GM12878 (cell line): ENCODE measurements at regions not wholly inside any gene's neighbourhood (a gene's known extent, or its start where the extent isn't known, plus 50 kb on each side); places are given as distances from the start of the nearest gene placed in this dataset.

Source experiments
- ATAC-seq: fragments of 200-7000 bp; cut with Tn5 transposase; 3 replicates; pipeline ENCODE4 v1.9.1; 2020; ENCODE audit warnings: mild to moderate bottlenecking, moderate library complexity
- BruUV-seq: library from RNA; stranded (reverse); fragments of 400-500 nt; replicated peaks from 2 replicates; lab custom pipeline; 2021; lab: Mats Ljungman, UMichigan
- CTCF ChIA-PET: fragments of 300-600 bp; sonication (Branson Sonifier 250); formaldehyde crosslinking; extraction: SDS; loops from one replicate; lab custom pipeline; 2021; ENCODE audit warnings: inconsistent platforms; lab: Yijun Ruan, JAX
- POLR2A ChIA-PET: fragments of 350-600 bp; formaldehyde crosslinking; extraction: SDS; loops from one replicate; lab custom pipeline; 2021; ENCODE audit warnings: inconsistent platforms; lab: Charles Lee
- RAD21 ChIA-PET: fragments of 300-600 bp; sonication (Branson Sonifier 250); formaldehyde crosslinking; loops from one replicate; lab custom pipeline; 2023; ENCODE audit warnings: antibody characterized with exemption; ENCODE audit not compliant: unreplicated experiment; lab: Charles Lee
- SMC1A ChIA-PET: fragments of 300-600 bp; sonication (Branson Sonifier 250); formaldehyde crosslinking; loops from one replicate; lab custom pipeline; 2023; ENCODE audit not compliant: unreplicated experiment, uncharacterized antibody; lab: Charles Lee
- DNase-seq: peaks from one replicate; pipeline ENCODE4 v3.0.0-alpha.2; 2011; ENCODE audit warnings: low read depth, low spot score
- FAIRE-seq: peaks from 3 replicates; lab custom pipeline; 2011; peaks lifted over from hg19 to GRCh38; lab: Jason Lieb, UNC
- H2AFZ ChIP-seq: 2 replicates; pipeline ENCODE4 v1.6.0; 2011; ENCODE audit warnings: low read depth, low read length, control low read depth; ENCODE audit not compliant: control insufficient read depth
- H3K27ac ChIP-seq: 2 replicates; pipeline ENCODE4 v1.5.1; 2011; ENCODE audit warnings: control low read depth; ENCODE audit not compliant: control insufficient read depth, insufficient read depth
- H3K27me3 ChIP-seq, 2 experiments: replicated peaks in 1 of 2; 2 replicates each; pipeline versions ENCODE4 v1.6.0 to v1.6.1; 2011; ENCODE audit warnings: low read length in 1 of 2; ENCODE audit not compliant: control insufficient read depth in 2 of 2, insufficient read depth in 2 of 2
- H3K36me3 ChIP-seq, 2 experiments: 2 replicates each; pipeline ENCODE4 v1.5.1; 2011; ENCODE audit warnings: low read length in 1 of 2; ENCODE audit not compliant: control insufficient read depth in 2 of 2, insufficient read depth in 2 of 2
- H3K4me1 ChIP-seq: 2 replicates; pipeline ENCODE4 v1.6.1; 2011; ENCODE audit warnings: mild to moderate bottlenecking, low read length, moderate library complexity, mixed read lengths; ENCODE audit not compliant: control insufficient read depth, insufficient read depth
- H3K4me2 ChIP-seq: 2 replicates; pipeline ENCODE4 v1.6.0; 2011; ENCODE audit warnings: control low read depth; ENCODE audit not compliant: control insufficient read depth, insufficient read depth
- H3K4me3 ChIP-seq: fragments of 200-600 bp; sonication (generic); 2 replicates; pipeline ENCODE4 v1.5.1; 2016
- H3K79me2 ChIP-seq: 2 replicates; pipeline ENCODE4 v1.6.0; 2011; ENCODE audit warnings: low read length; ENCODE audit not compliant: control insufficient read depth, insufficient read depth
- H3K9ac ChIP-seq: 2 replicates; pipeline ENCODE4 v1.8.0; 2011; ENCODE audit warnings: low read length, control low read depth, mixed read lengths; ENCODE audit not compliant: control insufficient read depth, insufficient read depth
- H3K9me3 ChIP-seq: replicated peaks from 3 replicates; pipeline ENCODE4 v1.5.1; 2011; ENCODE audit warnings: mild to moderate bottlenecking, low read length; ENCODE audit not compliant: control insufficient read depth, insufficient read depth
- H4K20me1 ChIP-seq: 2 replicates; pipeline ENCODE4 v1.6.0; 2011; ENCODE audit not compliant: control insufficient read depth, insufficient read depth
- CTCF ChIP-seq, 3 experiments: IDR thresholded peaks in 2 of 3; conservative IDR thresholded peaks in 1 of 3; 2 replicates each; pipeline ENCODE4 v1.5.1; 2011; ENCODE audit warnings: low read depth in 3 of 3, low read length in 3 of 3, mild to moderate bottlenecking in 3 of 3, control low read depth in 2 of 3, moderate library complexity in 2 of 3, inconsistent platforms in 1 of 3, mixed read lengths in 1 of 3; ENCODE audit not compliant: control insufficient read depth in 2 of 3, insufficient read depth in 1 of 3; ENCODE audit errors: extremely low read depth in 1 of 3
- EP300 ChIP-seq, 2 experiments: fragments of 150-350 bp in 1 of 2; IDR thresholded peaks; 2 replicates each; pipeline ENCODE4 v1.6.1; 2011 to 2012; ENCODE audit warnings: low read depth in 2 of 2, low read length in 2 of 2, borderline replicate concordance in 1 of 2, improper control_type of control experiment in 1 of 2, inconsistent platforms in 1 of 2; ENCODE audit not compliant: control insufficient read depth in 1 of 2
- FOXM1 ChIP-seq: IDR thresholded peaks from 2 replicates; pipeline ENCODE4 v1.6.1; 2012; ENCODE audit warnings: low read depth, mild to moderate bottlenecking, inconsistent platforms, low read length, moderate library complexity
- SUZ12 ChIP-seq: fragments of 200-600 bp; sonication (generic); IDR thresholded peaks from one replicate; pipeline ENCODE4 v1.6.1; 2018; ENCODE audit warnings: antibody characterized with exemption, mild to moderate bottlenecking; ENCODE audit not compliant: unreplicated experiment
- WGBS: methylation state at CpG from one replicate; pipeline ENCODE4 v1.1.6; 2016; ENCODE audit warnings: low lambda C conversion rate; ENCODE audit not compliant: insufficient replicate concordance, insufficient coverage; ENCODE audit errors: missing lambda C conversion rate; 5-methylcytosine and 5-hydroxymethylcytosine counted together
- in situ Hi-C: fragments of 300-500 bp; cut with MboI; formaldehyde crosslinking; loops from 9 replicates; pipeline ENCODE4 v1.14.3; 2018; ENCODE audit warnings: mixed read lengths
- intact Hi-C: fragments of 100-400 bp; cut with micrococcal nuclease; formaldehyde crosslinking; loops from one replicate; pipeline ENCODE4 v1.14.2; 2022; ENCODE audit not compliant: unreplicated experiment

- intact Hi-C loops: no loop called here
- Histone ChIP-seq H3K79me2 (no peaks in the 10 kb centered on the region), H3K4me1 (no peaks in the 10 kb centered on the region), H4K20me1 (no peaks in the 10 kb centered on the region), H3K27me3 (no peaks in the 10 kb centered on the region), H3K27ac (no peak overlapping the region), H3K9ac (no peak overlapping the region), H2AFZ (no peak overlapping the region), H3K4me3 (no peak overlapping the region), H3K9me3 (no peaks in the 10 kb centered on the region), H3K36me3 (no peaks in the 10 kb centered on the region), H3K4me2 (no peak overlapping the region)
- in situ Hi-C loops: no loop called here
- ChIA-PET RAD21 (no interaction called here), SMC1A (no interaction called here), CTCF (no interaction called here), POLR2A (no interaction called here)
- no peak for TF ChIP-seq CTCF (IDR thresholded peaks at IDR 0.05 in 2 of 3, conservative IDR thresholded peaks at IDR 0.05 in 1 of 3; ENCODE audit: control insufficient read depth in 2 of 3, extremely low read depth in 1 of 3, insufficient read depth in 1 of 3, low read depth in 3 of 3, low read length in 3 of 3)
- no peak for TF ChIP-seq FOXM1
- no peak for TF ChIP-seq SUZ12
- TF ChIP-seq EP300 (IDR thresholded peaks at IDR 0.05; ENCODE audit: borderline replicate concordance in 1 of 2, control insufficient read depth in 1 of 2, low read depth in 2 of 2, low read length in 2 of 2): no peak
- no peak for FAIRE-seq
- no peak for DNase-seq
- ATAC-seq: no peak; the same call in 2 of the 3 replicates
- WGBS: 0% methylated on average over 2 of the region's 2 CpGs
- BruUV-seq: no TSS peak
Observed at GRCh38 chr2:188645986-188646385, 328.2 kb upstream of the COL3A1 start.
